Pancreas (tissue), 10 donors: ENCODE measurements at regions not wholly inside any gene's neighbourhood (a gene's known extent, or its start where the extent isn't known, plus 50 kb on each side); places are given as distances from the start of the nearest gene placed in this dataset.

Source experiments
- ATAC-seq, 4 donors: fragments of 200-7000 bp; cut with Tn5 transposase; one replicate each; pipeline versions ENCODE4 v1.8.0 to v1.9.1; 2020; ENCODE audit warnings: mild to moderate bottlenecking in 4 of 4, moderate library complexity in 4 of 4
- DNase-seq, 6 donors: peaks; one replicate each; pipeline ENCODE4 v3.0.0-alpha.2; 2020
- FAIRE-seq: peaks from 2 replicates; lab custom pipeline; 2012; peaks lifted over from hg19 to GRCh38; lab: Jason Lieb, UNC
- H3K27ac ChIP-seq, 4 donors: fragments of 200-600 bp; sonication (generic); 1 replicate in 3 of 4; 2 replicates in 1 of 4; pipeline versions ENCODE4 v1.5.0 to v1.8.0; 2020
- H3K27me3 ChIP-seq, 4 donors: fragments of 200-600 bp; one replicate each; pipeline ENCODE4 v1.8.0; 2021
- H3K36me3 ChIP-seq, 3 donors: fragments of 200-600 bp; sonication (generic) in 1 of 3; one replicate each; pipeline versions ENCODE4 v1.5.0 to v1.8.0; 2020 to 2021
- H3K4me1 ChIP-seq, 3 donors: fragments of 200-600 bp; one replicate each; pipeline ENCODE4 v1.8.0; 2021
- H3K4me3 ChIP-seq, 4 donors: fragments of 200-600 bp; sonication (generic) in 2 of 4; one replicate each; pipeline versions ENCODE4 v1.5.0 to v1.8.0; 2020 to 2021
- H3K9me3 ChIP-seq, 4 donors: fragments of 200-600 bp; one replicate each; pipeline ENCODE4 v1.8.0; 2021
- WGBS, 2 donors: extraction: QIAGEN DNeasy Blood & Tissue Kit; methylation state at CpG; one replicate each; pipeline ENCODE4 v1.1.7; 2013; 5-methylcytosine and 5-hydroxymethylcytosine counted together
- intact Hi-C, 3 donors: fragments of 100-400 bp; cut with DNase I; formaldehyde crosslinking; loops; one replicate each; pipeline versions ENCODE4 v1.11.1 to v1.14.2; 2022
- TF ChIP-seq, protein P1 (sequence below), 4 donors: fragments of 200-600 bp; sonication (generic) in 3 of 4; IDR thresholded peaks; one replicate each; pipeline versions ENCODE4 v1.5.0 to v1.8.0; 2021; ENCODE audit warnings: antibody characterized with exemption in 4 of 4
- donor health status: healthy with polysubstance abuse.
- donor health status: DM: no; HTN: no; CAD: no; lungs with moderate emphysema.
- donor health status: DM: no; HTN: no; CAD: no.
- donor health status: control.
- donor health status: control.
- donor health status: Bipolar disorder and iron deficiency.
- donor health status: DM: yes; HTN: yes; CAD: no.
- donor health status: DM: no; HTN: no; CAD: no.
- donor health status: DM: no; HTN: no; CAD: no.
- donor health status: DM: yes; HTN: yes; CAD: no.

DNA sequence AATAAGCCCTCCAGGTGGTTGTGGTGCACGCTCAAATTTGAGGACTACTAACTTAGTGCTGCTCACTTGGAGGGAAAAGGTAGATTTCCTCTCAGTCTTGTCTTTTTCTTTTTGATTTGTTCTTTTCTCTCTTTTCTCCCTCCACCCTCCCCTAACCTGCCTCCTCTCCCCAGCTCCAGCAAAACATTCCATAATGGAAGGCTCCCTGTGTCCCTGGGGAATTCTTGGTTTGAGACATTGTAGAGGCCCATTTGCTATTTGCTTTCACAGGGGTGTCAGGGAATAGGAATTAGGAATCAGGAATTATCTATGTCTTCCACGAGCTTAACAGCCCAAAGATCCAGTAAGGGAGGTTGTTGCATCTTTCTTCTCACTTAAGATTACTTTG is 136.8 kb upstream of the UMPS start:
- no peak for FAIRE-seq
- WGBS, 2 donors: 45 to 54% methylated on average over 2 of the region's 2 CpGs
- DNase-seq: no peak
- Histone ChIP-seq H3K36me3 (no peaks in the 10 kb centered on the region), H3K4me1 (peaks cover 27 to 47% (median 46%) of the 10 kb centered on the region in 3 donors), H3K27ac (peak overlapping the region; percentile 17 to 71 (median 42)), H3K9me3 (no peaks in the 10 kb centered on the region), H3K27me3 (no peaks in the 10 kb centered on the region), H3K4me3 (no peak overlapping the region)
- intact Hi-C loops: no loop called here
- TF ChIP-seq, protein P1, sequence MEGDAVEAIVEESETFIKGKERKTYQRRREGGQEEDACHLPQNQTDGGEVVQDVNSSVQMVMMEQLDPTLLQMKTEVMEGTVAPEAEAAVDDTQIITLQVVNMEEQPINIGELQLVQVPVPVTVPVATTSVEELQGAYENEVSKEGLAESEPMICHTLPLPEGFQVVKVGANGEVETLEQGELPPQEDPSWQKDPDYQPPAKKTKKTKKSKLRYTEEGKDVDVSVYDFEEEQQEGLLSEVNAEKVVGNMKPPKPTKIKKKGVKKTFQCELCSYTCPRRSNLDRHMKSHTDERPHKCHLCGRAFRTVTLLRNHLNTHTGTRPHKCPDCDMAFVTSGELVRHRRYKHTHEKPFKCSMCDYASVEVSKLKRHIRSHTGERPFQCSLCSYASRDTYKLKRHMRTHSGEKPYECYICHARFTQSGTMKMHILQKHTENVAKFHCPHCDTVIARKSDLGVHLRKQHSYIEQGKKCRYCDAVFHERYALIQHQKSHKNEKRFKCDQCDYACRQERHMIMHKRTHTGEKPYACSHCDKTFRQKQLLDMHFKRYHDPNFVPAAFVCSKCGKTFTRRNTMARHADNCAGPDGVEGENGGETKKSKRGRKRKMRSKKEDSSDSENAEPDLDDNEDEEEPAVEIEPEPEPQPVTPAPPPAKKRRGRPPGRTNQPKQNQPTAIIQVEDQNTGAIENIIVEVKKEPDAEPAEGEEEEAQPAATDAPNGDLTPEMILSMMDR (IDR thresholded peaks at IDR 0.05): no peak
- ATAC-seq: peak in 1 of 4 donors; percentile 2

DNA sequence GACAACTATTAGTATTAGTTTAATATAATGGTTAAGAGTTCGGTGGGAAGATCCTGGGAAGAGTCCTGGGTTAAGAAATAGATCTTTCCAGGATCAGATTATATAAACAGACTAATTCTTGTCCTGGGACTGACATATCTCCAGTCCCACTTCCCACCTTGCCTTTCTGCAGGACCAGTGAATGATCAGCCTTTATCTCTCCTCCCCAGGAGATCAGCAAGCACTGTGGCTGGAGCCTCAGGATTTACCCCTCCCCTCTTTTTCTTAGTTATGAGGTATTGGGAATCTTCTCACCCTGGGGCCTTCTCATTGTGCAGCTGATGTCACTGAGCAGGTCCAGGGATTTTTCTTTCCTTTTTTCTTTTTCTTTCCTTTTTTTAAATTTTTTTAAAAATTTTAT is 135.7 kb upstream of the UMPS start:
- Histone ChIP-seq H3K4me1 (peaks cover 27 to 51% (median 46%) of the 10 kb centered on the region in 3 donors), H3K27me3 (no peaks in the 10 kb centered on the region), H3K9me3 (no peaks in the 10 kb centered on the region), H3K4me3 (no peak overlapping the region), H3K36me3 (no peaks in the 10 kb centered on the region), H3K27ac (peak overlapping the region in 1 of 4 donors; percentile 71)
- WGBS, 2 donors: 93 to 94% methylated on average over 1 of the region's 1 CpG
- ATAC-seq (no peak), FAIRE-seq (no peak), DNase-seq (no peak)
- intact Hi-C loops: no loop called here
- TF ChIP-seq, protein P1 (IDR thresholded peaks at IDR 0.05): no peak

DNA sequence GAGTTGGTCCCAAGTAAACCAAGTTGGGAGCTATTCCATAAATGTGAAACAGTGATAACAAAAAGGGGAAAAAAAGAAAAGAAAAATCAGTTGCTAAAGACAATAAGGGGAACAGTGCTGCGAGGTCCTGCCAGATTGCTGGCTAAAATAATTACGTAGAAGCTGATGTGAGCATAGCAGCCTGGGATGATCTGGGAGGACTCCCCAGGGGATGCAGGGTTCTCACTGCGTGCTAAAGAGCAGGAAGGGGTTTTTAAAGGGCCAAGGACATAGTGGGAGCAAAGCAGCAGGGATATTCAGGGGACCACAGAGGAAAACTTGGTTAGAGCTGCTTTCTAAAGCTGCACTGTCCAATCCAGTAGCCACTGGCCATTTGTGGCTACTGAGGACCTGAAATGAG is 133.0 kb upstream of the UMPS start:
- Histone ChIP-seq H3K36me3 (no peaks in the 10 kb centered on the region), H3K4me1 (peaks cover 18 to 50% (median 36%) of the 10 kb centered on the region in 3 donors), H3K9me3 (no peaks in the 10 kb centered on the region), H3K27me3 (no peaks in the 10 kb centered on the region), H3K4me3 (no peak overlapping the region), H3K27ac (no peak overlapping the region)
- DNase-seq (no peak), ATAC-seq (no peak), FAIRE-seq (no peak)
- 79 to 85% methylated on average over 3 of the region's 3 CpGs for WGBS, 2 donors
- intact Hi-C loops: no loop called here
- TF ChIP-seq, protein P1 (IDR thresholded peaks at IDR 0.05): no peak

DNA sequence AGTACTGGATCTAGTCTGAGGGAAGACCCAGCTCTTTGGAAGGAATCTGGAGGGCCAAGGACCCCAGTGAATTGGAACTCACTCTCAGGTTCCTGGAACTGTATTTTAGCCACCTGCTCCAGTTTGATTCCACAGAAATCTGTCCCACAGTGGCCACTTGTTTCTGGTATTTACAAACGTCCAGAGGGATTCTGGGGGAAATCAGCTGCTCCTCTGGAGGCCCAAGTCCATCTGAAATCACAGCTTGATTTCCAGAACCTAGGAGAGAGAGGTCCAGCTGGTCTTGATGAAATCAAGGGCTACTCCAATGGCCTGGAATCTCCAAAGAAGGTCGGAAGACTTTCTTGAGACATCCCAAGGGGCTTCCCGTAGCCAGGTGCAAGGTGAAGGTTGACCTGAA is 132.3 kb upstream of the UMPS start:
- Histone ChIP-seq H3K4me3 (no peak overlapping the region), H3K27ac (no peak overlapping the region), H3K4me1 (peaks cover 14 to 50% (median 33%) of the 10 kb centered on the region in 3 donors), H3K27me3 (no peaks in the 10 kb centered on the region), H3K36me3 (no peaks in the 10 kb centered on the region), H3K9me3 (no peaks in the 10 kb centered on the region)
- intact Hi-C loops: no loop called here
- no peak for FAIRE-seq
- DNase-seq: no peak
- 56 to 69% methylated on average over 3 of the region's 3 CpGs for WGBS, 2 donors
- TF ChIP-seq, protein P1 (IDR thresholded peaks at IDR 0.05): no peak
- ATAC-seq: peak in 1 of 4 donors; percentile 37

DNA sequence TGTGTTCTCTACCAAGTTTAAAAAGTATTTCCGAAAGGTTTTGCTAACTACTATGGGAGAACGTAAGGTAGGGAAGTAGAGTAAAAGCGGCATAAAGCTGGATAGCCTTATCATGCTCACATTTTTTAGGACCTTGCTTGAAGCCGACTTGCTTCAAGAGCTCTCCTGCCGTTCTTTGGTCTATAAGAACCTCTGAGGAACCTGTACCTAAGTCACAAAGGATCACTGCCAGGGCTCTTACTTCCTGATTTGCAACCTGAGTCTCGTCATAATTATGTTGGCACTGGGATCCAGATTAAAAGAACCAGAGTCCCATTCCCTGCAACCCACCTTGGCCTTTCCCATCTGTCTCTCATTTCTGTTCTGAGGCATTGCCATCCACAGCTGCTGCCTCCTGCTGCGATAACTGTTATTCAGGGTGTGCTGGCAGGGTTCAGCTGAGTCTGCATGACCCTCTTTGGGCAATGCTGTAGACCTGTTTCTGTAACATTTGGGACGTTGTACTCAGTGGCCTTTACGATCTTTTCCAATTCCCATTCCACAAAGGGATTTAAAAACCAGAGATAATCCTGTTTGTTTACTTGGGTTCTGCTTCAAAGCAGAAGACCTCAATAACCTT is 131.0 kb upstream of the UMPS start:
- intact Hi-C loops: no loop called here
- Histone ChIP-seq H3K4me1 (peaks cover 6 to 40% (median 21%) of the 10 kb centered on the region in 3 donors), H3K36me3 (no peaks in the 10 kb centered on the region), H3K27ac (no peak overlapping the region), H3K4me3 (no peak overlapping the region), H3K9me3 (no peaks in the 10 kb centered on the region), H3K27me3 (no peaks in the 10 kb centered on the region)
- WGBS, 2 donors: 80 to 81% methylated on average over 9 of the region's 9 CpGs
- ATAC-seq (peak in 3 of 4 donors; percentile 18 to 37 (median 26)), FAIRE-seq (no peak), DNase-seq (no peak)
- TF ChIP-seq, protein P1 (IDR thresholded peaks at IDR 0.05): no peak
